ENCODE measurements at regions not wholly inside any gene's neighbourhood (a gene's known extent, or its start where the extent isn't known, plus 50 kb on each side); places are given as distances from the start of the nearest gene placed in this dataset.

GRCh38 chrX:54639346-54640102 lies 109.5 kb downstream of the GNL3L start (continued):
- TF ChIP-seq DNMT1 (CRISPR knock-in tag; IDR thresholded peaks at IDR 0.05): no peak
- TF ChIP-seq ZBTB1 (CRISPR knock-in tag; IDR thresholded peaks at IDR 0.05; ENCODE audit: borderline replicate concordance): no peak
- no peak for TF ChIP-seq DPF2 (CRISPR knock-in tag; IDR thresholded peaks at IDR 0.05; ENCODE audit: borderline replicate concordance, low read depth)
- TF ChIP-seq ZNF646 (CRISPR knock-in tag; IDR thresholded peaks at IDR 0.05): no peak
- TF ChIP-seq SRF (IDR thresholded peaks at IDR 0.05; ENCODE audit: low read depth, low read length): no peak
- peak; percentile 60 for TF ChIP-seq PHF8 (CRISPR knock-in tag; IDR thresholded peaks at IDR 0.05)
- TF ChIP-seq ATM (IDR thresholded peaks at IDR 0.05; ENCODE audit: borderline replicate concordance): no peak
- TF ChIP-seq, protein P1, sequence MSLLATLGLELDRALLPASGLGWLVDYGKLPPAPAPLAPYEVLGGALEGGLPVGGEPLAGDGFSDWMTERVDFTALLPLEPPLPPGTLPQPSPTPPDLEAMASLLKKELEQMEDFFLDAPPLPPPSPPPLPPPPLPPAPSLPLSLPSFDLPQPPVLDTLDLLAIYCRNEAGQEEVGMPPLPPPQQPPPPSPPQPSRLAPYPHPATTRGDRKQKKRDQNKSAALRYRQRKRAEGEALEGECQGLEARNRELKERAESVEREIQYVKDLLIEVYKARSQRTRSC (CRISPR knock-in tag; IDR thresholded peaks at IDR 0.05; ENCODE audit: low read depth): no peak
- TF ChIP-seq, protein P2, sequence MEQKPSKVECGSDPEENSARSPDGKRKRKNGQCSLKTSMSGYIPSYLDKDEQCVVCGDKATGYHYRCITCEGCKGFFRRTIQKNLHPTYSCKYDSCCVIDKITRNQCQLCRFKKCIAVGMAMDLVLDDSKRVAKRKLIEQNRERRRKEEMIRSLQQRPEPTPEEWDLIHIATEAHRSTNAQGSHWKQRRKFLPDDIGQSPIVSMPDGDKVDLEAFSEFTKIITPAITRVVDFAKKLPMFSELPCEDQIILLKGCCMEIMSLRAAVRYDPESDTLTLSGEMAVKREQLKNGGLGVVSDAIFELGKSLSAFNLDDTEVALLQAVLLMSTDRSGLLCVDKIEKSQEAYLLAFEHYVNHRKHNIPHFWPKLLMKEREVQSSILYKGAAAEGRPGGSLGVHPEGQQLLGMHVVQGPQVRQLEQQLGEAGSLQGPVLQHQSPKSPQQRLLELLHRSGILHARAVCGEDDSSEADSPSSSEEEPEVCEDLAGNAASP (CRISPR knock-in tag; IDR thresholded peaks at IDR 0.05; ENCODE audit: borderline replicate concordance): peak; percentile 40
- no peak for TF ChIP-seq ZUFSP (CRISPR knock-in tag; IDR thresholded peaks at IDR 0.05; ENCODE audit: borderline replicate concordance)
- TF ChIP-seq ZNF451 (CRISPR knock-in tag; IDR thresholded peaks at IDR 0.05): no peak
- TF ChIP-seq HNRNPUL1 (IDR thresholded peaks at IDR 0.05; ENCODE audit: low read depth, low read length): no peak
- TF ChIP-seq ZNF674 (CRISPR knock-in tag; IDR thresholded peaks at IDR 0.05; ENCODE audit: low read depth): no peak
- 0 out of 2 replicates have a peak, but pooled peaks have one; percentile 18 for TF ChIP-seq PPARG (CRISPR knock-in tag; conservative IDR thresholded peaks at IDR 0.05)
- TF ChIP-seq, protein P3, sequence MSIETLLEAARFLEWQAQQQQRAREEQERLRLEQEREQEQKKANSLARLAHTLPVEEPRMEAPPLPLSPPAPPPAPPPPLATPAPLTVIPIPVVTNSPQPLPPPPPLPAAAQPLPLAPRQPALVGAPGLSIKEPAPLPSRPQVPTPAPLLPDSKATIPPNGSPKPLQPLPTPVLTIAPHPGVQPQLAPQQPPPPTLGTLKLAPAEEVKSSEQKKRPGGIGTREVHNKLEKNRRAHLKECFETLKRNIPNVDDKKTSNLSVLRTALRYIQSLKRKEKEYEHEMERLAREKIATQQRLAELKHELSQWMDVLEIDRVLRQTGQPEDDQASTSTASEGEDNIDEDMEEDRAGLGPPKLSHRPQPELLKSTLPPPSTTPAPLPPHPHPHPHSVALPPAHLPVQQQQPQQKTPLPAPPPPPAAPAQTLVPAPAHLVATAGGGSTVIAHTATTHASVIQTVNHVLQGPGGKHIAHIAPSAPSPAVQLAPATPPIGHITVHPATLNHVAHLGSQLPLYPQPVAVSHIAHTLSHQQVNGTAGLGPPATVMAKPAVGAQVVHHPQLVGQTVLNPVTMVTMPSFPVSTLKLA (IDR thresholded peaks at IDR 0.05): no peak
- TF ChIP-seq ZNF30 (CRISPR knock-in tag; IDR thresholded peaks at IDR 0.05): no peak
- TF ChIP-seq YEATS4 (CRISPR knock-in tag; IDR thresholded peaks at IDR 0.05; ENCODE audit: borderline replicate concordance): peak; percentile 41; the same call in 1 of the 2 replicates
